GM13976 (cell line): ENCODE measurements at regions not wholly inside any gene's neighbourhood (a gene's known extent, or its start where the extent isn't known, plus 50 kb on each side); places are given as distances from the start of the nearest gene placed in this dataset.

Source experiments
- DNase-seq: peaks from one replicate; pipeline ENCODE4 v3.0.0; 2012; ENCODE audit warnings: low spot score
- in situ Hi-C: fragments of 300-500 bp; cut with MboI; formaldehyde crosslinking; loops from one replicate; pipeline ENCODE4 v1.12.0; 2022; ENCODE audit warnings: low sequenced_read_pairs, mixed read lengths, inconsistent platforms; ENCODE audit not compliant: unreplicated experiment
- TF ChIP-seq, protein P1 (sequence below): IDR thresholded peaks from 2 replicates; pipeline ENCODE4 v1.5.1; 2012; ENCODE audit warnings: borderline replicate concordance, mild to moderate bottlenecking; ENCODE audit not compliant: insufficient read depth; ENCODE audit errors: extremely low read depth, missing control alignments, control extremely low read depth

DNA sequence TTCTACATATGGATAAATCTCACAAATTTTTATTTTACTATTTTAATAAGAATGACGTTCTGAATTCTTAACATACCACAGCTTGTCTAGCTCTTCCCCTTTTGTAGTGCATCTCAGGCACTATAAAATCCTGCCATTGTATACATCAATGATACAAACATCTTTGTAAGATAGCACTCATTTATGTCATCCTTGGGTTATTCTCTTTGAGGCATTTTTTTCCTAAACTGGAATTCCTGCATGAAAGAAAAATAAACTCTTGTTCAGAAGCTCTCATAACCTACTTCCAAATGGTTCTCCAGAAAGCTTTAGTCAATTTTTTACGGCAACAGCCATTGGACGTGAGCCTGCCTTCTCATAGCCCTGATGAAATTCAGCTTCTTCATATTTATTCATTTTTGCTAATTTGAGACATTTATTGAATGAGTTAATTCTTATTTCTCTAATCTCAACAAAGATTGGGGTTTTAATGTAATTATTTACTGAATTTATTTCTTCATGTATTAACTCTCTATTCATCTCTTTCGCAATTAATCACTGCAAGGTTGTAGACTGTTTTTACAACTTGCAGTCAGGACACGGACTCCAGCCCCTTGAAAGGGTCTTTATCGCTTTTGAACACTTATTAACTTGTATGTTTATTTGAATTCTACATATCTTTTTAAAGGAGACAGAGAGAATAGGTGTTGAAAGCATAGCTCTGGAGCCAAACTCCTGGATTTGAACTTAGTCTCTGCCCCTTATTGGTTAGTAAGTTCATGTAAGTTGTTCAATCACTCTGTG lies 57.6 kb upstream of the PARD3B start:
- TF ChIP-seq, protein P1, sequence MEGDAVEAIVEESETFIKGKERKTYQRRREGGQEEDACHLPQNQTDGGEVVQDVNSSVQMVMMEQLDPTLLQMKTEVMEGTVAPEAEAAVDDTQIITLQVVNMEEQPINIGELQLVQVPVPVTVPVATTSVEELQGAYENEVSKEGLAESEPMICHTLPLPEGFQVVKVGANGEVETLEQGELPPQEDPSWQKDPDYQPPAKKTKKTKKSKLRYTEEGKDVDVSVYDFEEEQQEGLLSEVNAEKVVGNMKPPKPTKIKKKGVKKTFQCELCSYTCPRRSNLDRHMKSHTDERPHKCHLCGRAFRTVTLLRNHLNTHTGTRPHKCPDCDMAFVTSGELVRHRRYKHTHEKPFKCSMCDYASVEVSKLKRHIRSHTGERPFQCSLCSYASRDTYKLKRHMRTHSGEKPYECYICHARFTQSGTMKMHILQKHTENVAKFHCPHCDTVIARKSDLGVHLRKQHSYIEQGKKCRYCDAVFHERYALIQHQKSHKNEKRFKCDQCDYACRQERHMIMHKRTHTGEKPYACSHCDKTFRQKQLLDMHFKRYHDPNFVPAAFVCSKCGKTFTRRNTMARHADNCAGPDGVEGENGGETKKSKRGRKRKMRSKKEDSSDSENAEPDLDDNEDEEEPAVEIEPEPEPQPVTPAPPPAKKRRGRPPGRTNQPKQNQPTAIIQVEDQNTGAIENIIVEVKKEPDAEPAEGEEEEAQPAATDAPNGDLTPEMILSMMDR, result no peak
- in situ Hi-C loops, result no loop called here
- DNase-seq, result no peak

DNA sequence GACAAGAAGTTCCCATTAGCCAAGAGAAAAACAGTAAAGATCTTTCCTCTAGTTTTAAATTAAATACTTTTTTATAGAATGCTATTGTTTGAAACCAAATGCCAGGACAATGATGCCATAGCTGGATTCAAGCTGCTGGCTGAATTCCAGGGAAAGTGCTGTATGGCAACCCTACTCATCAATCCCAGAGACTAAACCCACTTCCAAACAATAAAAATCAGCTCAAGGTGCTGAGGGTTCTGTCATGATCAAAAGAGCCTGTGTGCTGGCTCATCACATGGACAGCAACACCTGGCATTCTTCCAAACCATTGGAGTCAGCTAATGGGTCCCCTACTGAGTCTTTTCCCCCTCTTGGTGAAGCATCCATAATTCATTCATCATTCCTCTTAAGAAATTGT lies 53.7 kb upstream of the PARD3B start:
- in situ Hi-C loops, result no loop called here
- TF ChIP-seq, protein P1, result no peak
- no peak for DNase-seq

DNA sequence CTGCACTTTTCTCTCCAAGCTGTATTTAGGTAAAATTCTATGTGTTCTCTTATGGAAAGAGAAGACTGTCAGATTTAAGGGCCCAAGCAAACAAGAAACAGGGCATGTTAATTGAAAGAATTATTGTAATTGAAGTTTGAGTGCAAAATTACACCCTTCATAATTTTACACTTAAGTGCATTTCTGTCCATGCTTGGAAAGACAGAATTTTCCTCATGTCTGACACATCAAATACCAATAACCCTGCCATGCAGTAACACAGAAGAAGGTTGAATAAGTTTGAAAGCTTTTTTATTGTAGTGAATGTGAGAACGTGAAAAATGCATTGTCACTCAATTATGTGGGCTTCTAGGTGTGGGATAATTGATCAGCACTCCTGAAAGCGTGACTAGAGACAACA lies 52.9 kb upstream of the PARD3B start:
- no peak for DNase-seq
- TF ChIP-seq, protein P1, result no peak
- in situ Hi-C loops, result no loop called here

DNA sequence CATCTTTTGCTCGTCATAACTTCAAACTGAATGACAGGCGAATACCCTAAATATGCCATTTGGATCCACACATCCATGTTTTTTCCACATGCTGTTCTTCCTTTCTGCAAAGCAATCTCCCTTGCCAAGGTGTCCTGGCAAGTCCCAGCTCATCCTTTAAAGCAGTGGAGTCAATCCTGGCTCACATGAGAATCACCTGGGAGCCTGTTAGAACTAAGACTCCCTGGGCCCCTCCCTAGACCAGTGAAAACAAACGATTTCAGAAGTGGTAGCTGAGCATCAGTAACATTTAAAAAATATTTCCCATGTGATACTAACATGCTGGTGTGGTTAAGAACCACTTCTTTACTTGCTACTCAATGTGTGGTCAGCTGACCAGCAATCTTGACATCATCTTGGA lies 50.6 kb upstream of the PARD3B start:
- DNase-seq, result no peak
- in situ Hi-C loops, result no loop called here
- TF ChIP-seq, protein P1, result no peak

DNA sequence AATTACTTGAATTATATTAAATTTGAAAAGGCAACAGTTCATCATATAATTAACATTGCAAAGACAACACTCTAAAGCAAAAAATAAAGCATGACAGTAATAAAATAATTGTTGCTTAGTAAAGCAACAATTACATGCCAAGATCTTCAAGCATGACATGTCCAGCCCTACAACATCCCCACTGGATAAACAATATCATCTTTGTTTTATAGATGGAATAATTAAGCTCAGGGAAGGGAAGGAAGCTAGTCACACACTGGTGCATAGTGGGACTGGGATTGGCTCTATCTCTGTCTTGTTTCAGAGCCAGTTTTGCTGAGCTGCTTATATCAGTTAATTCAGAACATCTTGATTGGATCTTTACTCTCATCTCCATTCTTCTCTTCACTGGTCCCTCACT lies 49.9 kb upstream of the PARD3B start:
- TF ChIP-seq, protein P1, result no peak
- no peak for DNase-seq
- in situ Hi-C loops, result no loop called here
